HEK293 (cell line): ENCODE measurements at regions not wholly inside any gene's neighbourhood (a gene's known extent, or its start where the extent isn't known, plus 50 kb on each side); places are given as distances from the start of the nearest gene placed in this dataset.

Experiments used
- FEZF1 ChIP-seq: fragments of 450-650 bp; formaldehyde crosslinking; IDR thresholded peaks from 2 replicates; pipeline ENCODE4 v1.5.1; 2016; ENCODE audit warnings: missing biosample characterization, missing genetic modification characterization
- HOXA7 ChIP-seq: sonication (generic); formaldehyde crosslinking; IDR thresholded peaks from 2 replicates; pipeline ENCODE4 v1.8.1; 2022; ENCODE audit warnings: missing genetic modification reagents, borderline replicate concordance
- KLF7 ChIP-seq: fragments of 450-650 bp; formaldehyde crosslinking; IDR thresholded peaks from 2 replicates; pipeline ENCODE4 v1.5.1; 2016; ENCODE audit warnings: missing biosample characterization, missing genetic modification characterization, borderline replicate concordance
- PRDM10 ChIP-seq: fragments of 450-650 bp; formaldehyde crosslinking; IDR thresholded peaks from 2 replicates; pipeline ENCODE4 v1.5.1; 2016; ENCODE audit warnings: missing biosample characterization, missing genetic modification characterization
- PRDM4 ChIP-seq: fragments of 450-650 bp; formaldehyde crosslinking; IDR thresholded peaks from 2 replicates; pipeline ENCODE4 v1.5.1; 2017; ENCODE audit warnings: missing biosample characterization, missing genetic modification characterization
- SP3 ChIP-seq: fragments of 450-650 bp; formaldehyde crosslinking; IDR thresholded peaks from 2 replicates; pipeline ENCODE4 v1.5.1; 2016; ENCODE audit warnings: missing biosample characterization, missing genetic modification characterization
- YY2 ChIP-seq: fragments of 450-650 bp; formaldehyde crosslinking; IDR thresholded peaks from 2 replicates; pipeline ENCODE4 v1.5.1; 2016; ENCODE audit warnings: missing biosample characterization, missing genetic modification characterization
- ZBTB44 ChIP-seq: fragments of 450-650 bp; IDR thresholded peaks from 2 replicates; pipeline ENCODE4 v1.5.1; 2018; ENCODE audit warnings: missing biosample characterization, mild to moderate bottlenecking, missing genetic modification characterization
- ZNF133 ChIP-seq: fragments of 450-650 bp; formaldehyde crosslinking; IDR thresholded peaks from 2 replicates; pipeline ENCODE4 v1.5.1; 2016; ENCODE audit warnings: missing biosample characterization, missing genetic modification characterization
- ZNF157 ChIP-seq: fragments of 450-650 bp; formaldehyde crosslinking; IDR thresholded peaks from 2 replicates; pipeline ENCODE4 v1.5.1; 2016; ENCODE audit warnings: missing biosample characterization, missing genetic modification characterization
- ZNF184 ChIP-seq: fragments of 450-650 bp; IDR thresholded peaks from 2 replicates; pipeline ENCODE4 v1.5.1; 2018; ENCODE audit warnings: missing biosample characterization, mild to moderate bottlenecking, missing genetic modification characterization
- ZNF221 ChIP-seq: fragments of 450-650 bp; formaldehyde crosslinking; IDR thresholded peaks from 2 replicates; pipeline ENCODE4 v1.5.1; 2017; ENCODE audit warnings: missing biosample characterization, missing genetic modification characterization, borderline replicate concordance
- ZNF223 ChIP-seq: fragments of 450-650 bp; formaldehyde crosslinking; IDR thresholded peaks from 2 replicates; pipeline ENCODE4 v1.5.1; 2016; ENCODE audit warnings: missing biosample characterization, missing genetic modification characterization
- ZNF26 ChIP-seq: fragments of 450-650 bp; formaldehyde crosslinking; IDR thresholded peaks from 2 replicates; pipeline ENCODE4 v1.5.1; 2016; ENCODE audit warnings: missing biosample characterization, missing genetic modification characterization
- ZNF274 ChIP-seq, 2 experiments: fragments of 200-500 bp in 1 of 2; fragments of 450-650 bp in 1 of 2; sonication (Bioruptor generic) in 1 of 2; formaldehyde crosslinking in 1 of 2; IDR thresholded peaks; 2 replicates each; pipeline versions ENCODE4 v1.5.1 to v1.6.1; 2014 to 2016; ENCODE audit warnings: borderline replicate concordance in 1 of 2, inconsistent platforms in 1 of 2, low read length in 1 of 2, missing biosample characterization in 1 of 2, missing genetic modification characterization in 1 of 2
- ZNF280C ChIP-seq: fragments of 450-650 bp; formaldehyde crosslinking; IDR thresholded peaks from 2 replicates; pipeline ENCODE4 v1.5.1; 2016; ENCODE audit warnings: missing biosample characterization, missing genetic modification characterization
- ZNF324 ChIP-seq: fragments of 450-650 bp; formaldehyde crosslinking; IDR thresholded peaks from 2 replicates; pipeline ENCODE4 v1.5.1; 2016; ENCODE audit warnings: missing biosample characterization, missing genetic modification characterization
- ZNF335 ChIP-seq: fragments of 450-650 bp; formaldehyde crosslinking; conservative IDR thresholded peaks from 2 replicates; pipeline ENCODE4 v1.5.1; 2016; ENCODE audit warnings: missing biosample characterization, missing genetic modification characterization
- ZNF341 ChIP-seq: fragments of 450-650 bp; formaldehyde crosslinking; IDR thresholded peaks from 2 replicates; pipeline ENCODE4; 2016; ENCODE audit warnings: low read depth, missing biosample characterization, missing genetic modification characterization
- ZNF354C ChIP-seq: fragments of 450-650 bp; formaldehyde crosslinking; IDR thresholded peaks from 2 replicates; pipeline ENCODE4 v1.5.1; 2016; ENCODE audit warnings: missing biosample characterization, missing genetic modification characterization, low read depth, borderline replicate concordance
- ZNF394 ChIP-seq: fragments of 450-650 bp; formaldehyde crosslinking; IDR thresholded peaks from 2 replicates; pipeline ENCODE4 v1.5.1; 2016; ENCODE audit warnings: missing biosample characterization, missing genetic modification characterization, mild to moderate bottlenecking, moderate library complexity, borderline replicate concordance
- ZNF558 ChIP-seq: fragments of 450-650 bp; formaldehyde crosslinking; IDR thresholded peaks from 2 replicates; pipeline ENCODE4 v1.5.1; 2016; ENCODE audit warnings: missing biosample characterization, missing genetic modification characterization
- ZNF585B ChIP-seq: fragments of 450-650 bp; formaldehyde crosslinking; IDR thresholded peaks from 2 replicates; pipeline ENCODE4 v1.5.1; 2016; ENCODE audit warnings: missing biosample characterization, missing genetic modification characterization
- ZNF645 ChIP-seq: fragments of 450-650 bp; formaldehyde crosslinking; IDR thresholded peaks from 2 replicates; pipeline ENCODE4; 2016; ENCODE audit warnings: missing biosample characterization, missing genetic modification characterization
- ZNF791 ChIP-seq: fragments of 450-650 bp; formaldehyde crosslinking; IDR thresholded peaks from 2 replicates; pipeline ENCODE4 v1.5.1; 2016; ENCODE audit warnings: missing biosample characterization, missing genetic modification characterization
- ZSCAN16 ChIP-seq: fragments of 450-650 bp; formaldehyde crosslinking; IDR thresholded peaks from 2 replicates; pipeline ENCODE4 v1.5.1; 2016; ENCODE audit warnings: missing biosample characterization, missing genetic modification characterization

- TF ChIP-seq ZNF26, result no peak
- no peak for TF ChIP-seq ZNF280C (tag by site-specific recombination)
- no peak for TF ChIP-seq ZNF133 (tag by site-specific recombination)
- peak; percentile 95 for TF ChIP-seq PRDM10 (tag by site-specific recombination)
- TF ChIP-seq ZNF221 (tag by site-specific recombination), result no peak
- peak; percentile 60; the same call in 1 of the 2 replicates for TF ChIP-seq ZNF394 (tag by site-specific recombination)
- peak; percentile 72; the same call in 1 of the 2 replicates for TF ChIP-seq ZNF184 (tag by site-specific recombination)
- TF ChIP-seq SP3 (tag by site-specific recombination), result peak; percentile 72
- TF ChIP-seq ZNF157, result no peak; the same call in 1 of the 2 replicates
- TF ChIP-seq ZSCAN16 (tag by site-specific recombination), result no peak
- peak; percentile 75 for TF ChIP-seq ZNF335 (tag by site-specific recombination)
- TF ChIP-seq ZNF223, result no peak
- TF ChIP-seq ZNF645 (tag by site-specific recombination), result no peak
- TF ChIP-seq ZNF274 (IDR thresholded peaks at IDR 0.05; ENCODE audit: low read length), result no peak
- TF ChIP-seq ZNF274 (tag by site-specific recombination; IDR thresholded peaks at IDR 0.05; ENCODE audit: borderline replicate concordance), result no peak
- TF ChIP-seq ZNF558 (tag by site-specific recombination), result peak; percentile 56; the same call in 1 of the 2 replicates
- no peak for TF ChIP-seq ZNF354C (tag by site-specific recombination)
- peak; percentile 58 for TF ChIP-seq FEZF1
- TF ChIP-seq ZBTB44 (tag by site-specific recombination), result no peak; the same call in 1 of the 2 replicates
- no peak for TF ChIP-seq HOXA7 (CRISPR knock-in tag)
- no peak for TF ChIP-seq PRDM4 (tag by site-specific recombination)
- no peak for TF ChIP-seq KLF7
- peak; percentile 63 for TF ChIP-seq ZNF341
- TF ChIP-seq YY2 (tag by site-specific recombination), result no peak
- no peak for TF ChIP-seq ZNF791 (tag by site-specific recombination)
- TF ChIP-seq ZNF324, result peak; percentile 84; the same call in 1 of the 2 replicates
- no peak for TF ChIP-seq ZNF585B (tag by site-specific recombination)
Measured at GRCh38 chr6:4358414-4359107, 223.2 kb upstream of the ECI2 start (continued).
